Stomach (tissue), 8 donors: ENCODE measurements at regions not wholly inside any gene's neighbourhood (a gene's known extent, or its start where the extent isn't known, plus 50 kb on each side); places are given as distances from the start of the nearest gene placed in this dataset.

Experiments used
- DNase-seq, 2 donors: peaks; one replicate each; pipeline versions ENCODE4 v3.0.0 to v3.0.0-alpha.2; 2013 to 2019
- H3K27ac ChIP-seq, 5 donors: fragments of 200-600 bp in 4 of 5; sonication (generic) in 4 of 5; one replicate each; pipeline ENCODE4 v1.5.1; 2013 to 2019; ENCODE audit warnings: mild to moderate bottlenecking in 1 of 5, moderate library complexity in 1 of 5
- H3K27me3 ChIP-seq, 3 donors: fragments of 200-600 bp; sonication (generic); one replicate each; pipeline ENCODE4 v1.5.1; 2017 to 2019; ENCODE audit warnings: mixed run types in 1 of 3
- H3K36me3 ChIP-seq, 4 donors: fragments of 200-600 bp; sonication (generic); 1 replicate in 3 of 4; 2 replicates in 1 of 4; pipeline ENCODE4 v1.5.1; 2016 to 2019
- H3K4me1 ChIP-seq, 4 donors: fragments of 200-600 bp; sonication (generic); one replicate each; pipeline ENCODE4 v1.5.1; 2016 to 2019
- H3K4me3 ChIP-seq, 4 donors: fragments of 200-600 bp; sonication (generic) in 3 of 4; one replicate each; pipeline ENCODE4 v1.5.1; 2016 to 2019; ENCODE audit warnings: mild to moderate bottlenecking in 1 of 4
- H3K9me3 ChIP-seq, 4 donors: fragments of 200-600 bp; sonication (generic); one replicate each; pipeline ENCODE4 v1.5.1; 2016 to 2019
- EP300 ChIP-seq: sonication (generic); formaldehyde crosslinking; IDR thresholded peaks from one replicate; pipeline ENCODE4 v1.6.1; 2017; ENCODE audit warnings: antibody characterized with exemption
- POLR2A ChIP-seq, 4 donors: fragments of 450-650 bp; IDR thresholded peaks; one replicate each; pipeline ENCODE4 v1.6.1; 2016; ENCODE audit warnings: antibody characterized with exemption in 4 of 4, control low read depth in 2 of 4, mild to moderate bottlenecking in 1 of 4, moderate library complexity in 1 of 4
- POLR2AphosphoS5 ChIP-seq, 3 donors: sonication (generic); formaldehyde crosslinking; IDR thresholded peaks; one replicate each; pipeline ENCODE4 v1.6.1; 2016; ENCODE audit warnings: antibody characterized with exemption in 3 of 3
- WGBS, 5 donors: extraction: QIAGEN DNeasy Blood & Tissue Kit in 3 of 5; methylation state at CpG; one replicate each; pipeline versions ENCODE4 v1.1.5 to v1.1.7; 2013 to 2018; 5-methylcytosine and 5-hydroxymethylcytosine counted together
- intact Hi-C: fragments of 100-400 bp; cut with DNase I; formaldehyde crosslinking; loops from one replicate; pipeline ENCODE4 v1.15.1; 2023; ENCODE audit warnings: low total_unique reads
- TF ChIP-seq, protein P1 (sequence below), 7 experiments: fragments of 450-650 bp in 4 of 7; fragments of 200-600 bp in 3 of 7; sonication (generic) in 3 of 7; IDR thresholded peaks; one replicate each; pipeline ENCODE4 v1.5.1; 2016 to 2019; ENCODE audit warnings: antibody characterized with exemption in 7 of 7, control low read depth in 2 of 7, mild to moderate bottlenecking in 1 of 7
- donor health status: healthy with polysubstance abuse.
- donor health status: Bipolar disorder and iron deficiency.
- donor health status: healthy.

DNA sequence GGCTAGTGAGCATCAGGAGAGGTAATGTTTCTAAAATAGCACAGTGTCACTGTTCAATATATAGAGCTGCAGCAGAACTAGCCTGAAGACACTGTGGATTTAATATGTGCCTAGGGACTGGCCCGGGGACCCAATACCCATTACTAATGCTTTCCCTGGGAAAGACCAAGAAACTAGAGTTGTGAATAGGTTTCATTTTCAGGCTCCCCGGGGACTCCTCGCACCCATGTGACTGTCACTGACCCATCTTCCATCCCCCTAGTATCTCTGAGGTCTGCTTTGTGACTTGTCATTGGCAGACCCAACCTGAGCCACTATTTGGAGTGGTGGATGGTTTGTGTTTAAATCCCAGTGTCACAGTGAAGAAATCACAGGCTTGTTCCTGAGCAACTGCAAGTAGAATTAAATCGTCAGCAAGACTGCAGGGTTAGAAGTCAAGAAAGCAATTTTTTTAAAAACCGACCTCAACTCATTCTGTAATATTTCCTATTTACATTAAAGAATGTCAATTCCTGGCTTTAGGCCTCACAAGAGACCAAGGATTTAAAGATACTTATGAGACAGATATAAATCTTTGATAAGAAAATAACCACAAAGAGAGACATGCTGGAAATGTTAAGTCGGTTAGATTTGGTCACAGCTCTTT, 130.0 kb upstream of the TNR start:
- H3K9me3 ChIP-seq, result no peaks in the 10 kb centered on the region
- H3K36me3 ChIP-seq, result no peaks in the 10 kb centered on the region
- H3K27me3 ChIP-seq, result no peaks in the 10 kb centered on the region
- DNase-seq, result no peak
- 52 to 66% (median 63%) methylated on average over 6 of the region's 6 CpGs for WGBS, 5 donors
- intact Hi-C loops, result no loop called here
- H3K27ac ChIP-seq, result no peak overlapping the region
- H3K4me3 ChIP-seq, result no peak overlapping the region
- no peaks in the 10 kb centered on the region for H3K4me1 ChIP-seq
- TF ChIP-seq POLR2A (IDR thresholded peaks at IDR 0.05) (no peak), POLR2AphosphoS5 (IDR thresholded peaks at IDR 0.05) (no peak), EP300 (no peak)

DNA sequence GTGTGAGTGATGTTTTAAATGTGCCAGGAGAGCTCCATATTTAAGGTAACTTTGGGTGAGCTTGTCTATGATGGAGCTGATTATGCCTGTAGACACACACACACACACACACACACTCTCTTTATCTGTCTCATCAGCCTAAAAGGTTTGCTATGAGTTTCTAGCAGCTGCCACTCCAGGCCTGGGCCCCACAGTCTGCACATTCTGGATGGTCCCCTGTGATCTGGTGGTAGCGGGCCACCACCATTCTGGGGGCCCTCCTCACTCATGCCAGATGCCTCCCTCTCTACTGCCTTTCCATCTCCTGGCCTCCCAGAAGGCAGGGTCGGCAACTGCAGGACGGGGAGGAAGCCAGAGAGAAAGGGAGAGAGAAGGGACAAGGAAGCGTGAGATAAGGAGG, 129.2 kb upstream of the TNR start:
- Histone ChIP-seq H3K4me3 (no peak overlapping the region), H3K27ac (no peak overlapping the region), H3K4me1 (no peaks in the 10 kb centered on the region), H3K36me3 (no peaks in the 10 kb centered on the region), H3K27me3 (no peaks in the 10 kb centered on the region), H3K9me3 (no peaks in the 10 kb centered on the region)
- WGBS, 5 donors, result 61 to 80% (median 75%) methylated on average over 4 of the region's 4 CpGs
- intact Hi-C loops, result no loop called here
- no peak for TF ChIP-seq POLR2AphosphoS5 (IDR thresholded peaks at IDR 0.05)
- no peak for TF ChIP-seq POLR2A (IDR thresholded peaks at IDR 0.05)
- no peak for TF ChIP-seq EP300
- TF ChIP-seq, protein P1, sequence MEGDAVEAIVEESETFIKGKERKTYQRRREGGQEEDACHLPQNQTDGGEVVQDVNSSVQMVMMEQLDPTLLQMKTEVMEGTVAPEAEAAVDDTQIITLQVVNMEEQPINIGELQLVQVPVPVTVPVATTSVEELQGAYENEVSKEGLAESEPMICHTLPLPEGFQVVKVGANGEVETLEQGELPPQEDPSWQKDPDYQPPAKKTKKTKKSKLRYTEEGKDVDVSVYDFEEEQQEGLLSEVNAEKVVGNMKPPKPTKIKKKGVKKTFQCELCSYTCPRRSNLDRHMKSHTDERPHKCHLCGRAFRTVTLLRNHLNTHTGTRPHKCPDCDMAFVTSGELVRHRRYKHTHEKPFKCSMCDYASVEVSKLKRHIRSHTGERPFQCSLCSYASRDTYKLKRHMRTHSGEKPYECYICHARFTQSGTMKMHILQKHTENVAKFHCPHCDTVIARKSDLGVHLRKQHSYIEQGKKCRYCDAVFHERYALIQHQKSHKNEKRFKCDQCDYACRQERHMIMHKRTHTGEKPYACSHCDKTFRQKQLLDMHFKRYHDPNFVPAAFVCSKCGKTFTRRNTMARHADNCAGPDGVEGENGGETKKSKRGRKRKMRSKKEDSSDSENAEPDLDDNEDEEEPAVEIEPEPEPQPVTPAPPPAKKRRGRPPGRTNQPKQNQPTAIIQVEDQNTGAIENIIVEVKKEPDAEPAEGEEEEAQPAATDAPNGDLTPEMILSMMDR (IDR thresholded peaks at IDR 0.05), result no peak
- no peak for DNase-seq

DNA sequence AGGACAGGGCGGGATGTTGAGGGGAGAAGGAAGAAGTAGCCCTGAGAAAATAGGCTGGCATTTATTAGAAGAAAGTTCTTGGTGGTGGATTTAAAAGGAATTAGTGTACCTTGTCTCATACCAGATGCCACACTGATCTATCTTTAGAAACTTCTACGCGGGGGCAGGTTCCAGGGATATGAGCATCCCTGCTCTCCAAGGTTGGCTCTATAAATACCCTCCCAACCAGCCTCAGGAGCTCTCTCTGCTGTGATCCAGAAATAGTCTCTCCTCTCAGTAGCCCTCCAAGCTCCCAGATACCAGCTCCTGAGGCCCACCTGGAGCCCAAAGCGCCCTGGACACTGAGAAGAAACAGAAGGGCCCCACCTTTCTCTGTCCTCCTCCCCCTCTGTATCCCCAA, 128.3 kb upstream of the TNR start:
- WGBS, 5 donors, result 84 to 88% (median 87%) methylated on average over 4 of the region's 4 CpGs

DNA sequence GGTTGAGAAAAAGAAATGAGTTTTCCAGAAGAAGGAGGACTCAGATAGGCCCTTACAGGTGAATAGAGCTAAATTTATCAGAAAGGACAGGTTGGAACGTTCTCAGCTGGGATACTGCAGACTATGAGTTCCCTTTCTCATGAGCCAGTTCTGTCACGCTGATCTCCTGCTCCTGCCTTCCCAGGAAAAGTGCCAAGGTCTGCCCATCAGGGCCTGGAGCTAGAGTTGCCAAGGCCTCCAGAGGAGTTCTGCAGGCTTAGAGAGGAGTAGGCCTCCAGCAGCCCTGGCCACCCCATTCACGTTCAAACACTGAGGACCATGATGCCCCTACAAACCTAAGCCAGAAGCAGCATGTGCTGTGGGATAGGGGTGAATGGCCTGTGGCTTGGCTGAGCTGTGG, 126.8 kb upstream of the TNR start:
- H3K4me3 ChIP-seq, result no peak overlapping the region
- intact Hi-C loops, result no loop called here
- no peaks in the 10 kb centered on the region for H3K9me3 ChIP-seq
- no peak for DNase-seq
- no peaks in the 10 kb centered on the region for H3K27me3 ChIP-seq
- H3K27ac ChIP-seq, result no peak overlapping the region
- TF ChIP-seq, protein P1 (IDR thresholded peaks at IDR 0.05), result no peak
- TF ChIP-seq EP300 (no peak), POLR2AphosphoS5 (IDR thresholded peaks at IDR 0.05) (no peak), POLR2A (IDR thresholded peaks at IDR 0.05) (no peak)
- 41 to 65% (median 61%) methylated on average over 3 of the region's 3 CpGs for WGBS, 5 donors
- no peaks in the 10 kb centered on the region for H3K36me3 ChIP-seq
- no peaks in the 10 kb centered on the region for H3K4me1 ChIP-seq

More for the DNA sequence above, 128.3 kb upstream of the TNR start:
- Histone ChIP-seq H3K36me3 (no peaks in the 10 kb centered on the region), H3K4me3 (no peak overlapping the region), H3K27me3 (no peaks in the 10 kb centered on the region), H3K4me1 (no peaks in the 10 kb centered on the region), H3K9me3 (no peaks in the 10 kb centered on the region), H3K27ac (no peak overlapping the region)
- TF ChIP-seq EP300, result no peak
- no peak for TF ChIP-seq POLR2A (IDR thresholded peaks at IDR 0.05)
- TF ChIP-seq, protein P1 (IDR thresholded peaks at IDR 0.05), result no peak
- no peak for TF ChIP-seq POLR2AphosphoS5 (IDR thresholded peaks at IDR 0.05)
- intact Hi-C loops, result no loop called here
- no peak for DNase-seq

DNA sequence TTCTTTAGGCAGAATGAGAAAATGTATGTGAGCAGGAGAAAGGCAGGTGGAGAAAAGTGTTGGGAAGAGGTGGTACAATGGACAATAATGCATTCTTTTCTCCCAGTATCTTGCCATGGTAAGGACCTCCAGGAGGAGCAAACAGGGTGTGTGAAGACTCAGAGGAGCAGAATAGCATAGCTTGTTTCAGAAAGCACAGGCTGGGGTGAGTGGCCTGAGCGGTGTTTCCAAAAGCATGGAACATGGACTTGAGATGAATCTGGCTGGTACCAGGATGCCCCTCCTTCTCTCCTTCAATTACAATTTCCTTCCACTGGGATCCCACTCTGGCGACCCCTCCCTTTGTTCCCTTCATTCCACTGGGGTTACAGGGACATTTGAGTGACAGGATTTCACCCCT, 123.4 kb upstream of the TNR start:
- H3K36me3 ChIP-seq, result no peaks in the 10 kb centered on the region
- DNase-seq, result no peak
- H3K4me3 ChIP-seq, result no peak overlapping the region
- no peaks in the 10 kb centered on the region for H3K9me3 ChIP-seq
- no peak overlapping the region for H3K27ac ChIP-seq
- TF ChIP-seq POLR2AphosphoS5 (IDR thresholded peaks at IDR 0.05) (no peak), POLR2A (IDR thresholded peaks at IDR 0.05) (no peak), EP300 (no peak)
- TF ChIP-seq, protein P1 (IDR thresholded peaks at IDR 0.05), result no peak
- 49 to 73% (median 62%) methylated on average over 2 of the region's 2 CpGs for WGBS, 5 donors
- H3K27me3 ChIP-seq, result no peaks in the 10 kb centered on the region
- intact Hi-C loops, result no loop called here
- no peaks in the 10 kb centered on the region for H3K4me1 ChIP-seq
